Mesendoderm (in vitro differentiated cells): ENCODE measurements at regions not wholly inside any gene's neighbourhood (a gene's known extent, or its start where the extent isn't known, plus 50 kb on each side); places are given as distances from the start of the nearest gene placed in this dataset.

Source experiments
- DNase-seq: peaks from one replicate; pipeline ENCODE4 v3.0.0; 2013
- H2AK5ac ChIP-seq: 2 replicates; pipeline ENCODE4 v1.6.1; 2013; ENCODE audit warnings: low read length, inconsistent platforms
- H2BK120ac ChIP-seq: 2 replicates; pipeline ENCODE4 v1.6.1; 2013; ENCODE audit warnings: low read depth, mild to moderate bottlenecking, low read length, moderate library complexity, mixed read lengths
- H2BK15ac ChIP-seq: replicated peaks from 2 replicates; pipeline ENCODE4 v1.6.1; 2013; ENCODE audit warnings: low read depth, mild to moderate bottlenecking, moderate library complexity
- H2BK5ac ChIP-seq: 2 replicates; pipeline ENCODE4 v1.6.1; 2013; ENCODE audit warnings: low read length, inconsistent platforms
- H3K18ac ChIP-seq: 2 replicates; pipeline ENCODE4 v1.6.1; 2013; ENCODE audit warnings: mild to moderate bottlenecking, low read length, mixed read lengths
- H3K23ac ChIP-seq: one replicate; pipeline ENCODE4 v1.6.1; 2013; ENCODE audit warnings: low read length
- H3K27ac ChIP-seq: 2 replicates; pipeline ENCODE4 v1.5.1; 2013; ENCODE audit warnings: low read depth, mild to moderate bottlenecking, inconsistent platforms, low read length, moderate library complexity
- H3K27me3 ChIP-seq: 2 replicates; pipeline ENCODE4 v1.6.1; 2013; ENCODE audit warnings: low read length, control low read depth, mild to moderate bottlenecking, inconsistent platforms; ENCODE audit not compliant: insufficient read depth, poor library complexity
- H3K36me3 ChIP-seq: 2 replicates; pipeline ENCODE4 v1.6.1; 2013; ENCODE audit warnings: low read length, inconsistent platforms; ENCODE audit not compliant: control insufficient read depth, insufficient read depth
- H3K4ac ChIP-seq: one replicate; pipeline ENCODE4 v1.6.1; 2013; ENCODE audit warnings: low read depth, mild to moderate bottlenecking, low read length, moderate library complexity
- H3K4me1 ChIP-seq: 2 replicates; pipeline ENCODE4 v1.6.1; 2013; ENCODE audit warnings: low read depth, low read length, inconsistent platforms; ENCODE audit not compliant: control insufficient read depth
- H3K4me2 ChIP-seq: 2 replicates; pipeline ENCODE4 v1.6.1; 2013; ENCODE audit warnings: low read length
- H3K4me3 ChIP-seq: 2 replicates; pipeline ENCODE4 v1.5.1; 2013; ENCODE audit warnings: mild to moderate bottlenecking, low read length
- H3K56ac ChIP-seq: one replicate; pipeline ENCODE4 v1.6.1; 2013; ENCODE audit warnings: low read length
- H3K79me1 ChIP-seq: 2 replicates; pipeline ENCODE4 v1.6.1; 2013; ENCODE audit warnings: low read length, inconsistent platforms
- H3K79me2 ChIP-seq: 2 replicates; pipeline ENCODE4 v1.6.1; 2013; ENCODE audit warnings: mild to moderate bottlenecking, low read length; ENCODE audit not compliant: control insufficient read depth, insufficient read depth
- H3K9ac ChIP-seq: 2 replicates; pipeline ENCODE4 v1.6.1; 2013; ENCODE audit warnings: low read length, inconsistent platforms
- H4K5ac ChIP-seq: one replicate; pipeline ENCODE4 v1.6.1; 2013; ENCODE audit warnings: low read length
- H4K8ac ChIP-seq: one replicate; pipeline ENCODE4 v1.6.1; 2013; ENCODE audit warnings: low read depth, mild to moderate bottlenecking, control low read depth, low read length, moderate library complexity
- WGBS: extraction: QIAGEN DNeasy Blood & Tissue Kit; methylation state at CpG from one replicate; pipeline ENCODE4 v1.1.7; 2013; ENCODE audit warnings: low lambda C conversion rate, missing lambda C conversion rate; ENCODE audit not compliant: insufficient coverage; ENCODE audit errors: extremely low coverage; 5-methylcytosine and 5-hydroxymethylcytosine counted together

DNA sequence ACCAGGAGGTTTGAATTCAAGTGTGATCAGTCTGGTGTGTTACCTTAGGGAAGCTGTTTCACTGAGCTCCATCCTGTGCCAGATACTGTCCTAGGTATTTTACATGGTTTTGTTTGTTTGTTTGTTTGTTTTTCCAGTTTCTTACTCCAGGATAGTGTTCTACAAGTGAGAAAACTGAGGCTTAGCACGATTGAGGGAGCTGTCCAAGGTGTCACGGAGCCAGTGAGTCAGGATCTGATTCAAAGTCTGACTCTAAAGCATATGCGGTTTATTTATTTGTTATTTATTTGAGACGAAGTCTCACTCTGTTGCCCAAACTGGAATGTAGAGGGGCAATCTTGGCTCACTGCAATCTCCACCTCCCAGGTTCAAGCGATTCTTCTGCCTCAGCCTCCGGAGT, 79.7 kb upstream of the GNG2 start:
- H2BK120ac ChIP-seq = no peak overlapping the region
- no peak overlapping the region for H3K9ac ChIP-seq
- H2BK5ac ChIP-seq = no peak overlapping the region
- no peak overlapping the region for H3K4me3 ChIP-seq
- no peaks in the 10 kb centered on the region for H3K27me3 ChIP-seq
- no peak overlapping the region for H3K27ac ChIP-seq
- H2BK15ac ChIP-seq = no peak overlapping the region
- H3K79me1 ChIP-seq = no peaks in the 10 kb centered on the region
- no peaks in the 10 kb centered on the region for H3K36me3 ChIP-seq
- H3K56ac ChIP-seq = no peak overlapping the region
- no peak overlapping the region for H4K8ac ChIP-seq
- H3K79me2 ChIP-seq = no peaks in the 10 kb centered on the region
- no peak overlapping the region for H3K23ac ChIP-seq
- no peak overlapping the region for H3K4me2 ChIP-seq
- no CpG with 5 or more reads among the region's 6 CpGs for WGBS
- H4K5ac ChIP-seq = no peak overlapping the region
- no peak overlapping the region for H3K18ac ChIP-seq
- DNase-seq = peak; percentile 19
- no peaks in the 10 kb centered on the region for H3K4me1 ChIP-seq
- no peak overlapping the region for H2AK5ac ChIP-seq
- no peak overlapping the region for H3K4ac ChIP-seq

DNA sequence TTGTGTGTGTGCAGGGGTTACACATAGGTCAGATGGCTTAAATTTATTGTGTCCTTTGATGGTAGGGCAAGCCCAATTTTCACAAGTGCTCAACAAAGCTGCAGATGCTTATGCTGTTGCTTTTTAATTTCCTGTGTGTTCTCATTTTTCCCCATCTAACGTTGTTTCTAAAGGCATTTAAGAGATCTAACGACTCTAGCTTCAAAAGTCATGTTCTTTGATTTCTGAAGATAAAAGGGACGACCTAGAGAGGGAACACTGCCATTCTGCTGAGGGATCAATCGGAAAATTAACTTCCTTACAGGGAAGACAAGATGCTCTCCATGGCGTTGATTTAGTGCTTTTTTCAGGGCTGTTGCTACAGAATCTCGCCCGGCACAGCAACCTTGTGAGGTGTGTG, 79.0 kb upstream of the GNG2 start:
- no peaks in the 10 kb centered on the region for H3K79me2 ChIP-seq

GRCh38 chr14:51782435-51782834, 78.0 kb upstream of the GNG2 start:
- Histone ChIP-seq H3K4me3 (no peak overlapping the region), H3K56ac (no peak overlapping the region), H3K18ac (no peak overlapping the region), H2AK5ac (no peak overlapping the region), H3K9ac (no peak overlapping the region), H3K4me2 (no peak overlapping the region), H3K4me1 (no peaks in the 10 kb centered on the region), H2BK15ac (no peak overlapping the region), H4K8ac (no peak overlapping the region), H2BK5ac (no peak overlapping the region), H3K23ac (no peak overlapping the region), H2BK120ac (no peak overlapping the region), H3K4ac (no peak overlapping the region), H3K27ac (no peak overlapping the region), H3K79me1 (no peaks in the 10 kb centered on the region), H4K5ac (no peak overlapping the region), H3K36me3 (no peaks in the 10 kb centered on the region), H3K27me3 (no peaks in the 10 kb centered on the region), H3K79me2 (no peaks in the 10 kb centered on the region)
- WGBS = no CpG with 5 or more reads among the region's 4 CpGs
- DNase-seq = no peak

More for the DNA sequence above, 79.0 kb upstream of the GNG2 start:
- Histone ChIP-seq H3K4me1 (no peaks in the 10 kb centered on the region), H3K4me2 (no peak overlapping the region), H4K5ac (no peak overlapping the region), H2AK5ac (no peak overlapping the region), H3K23ac (no peak overlapping the region), H3K18ac (no peak overlapping the region), H3K27me3 (no peaks in the 10 kb centered on the region), H3K9ac (no peak overlapping the region), H3K4ac (no peak overlapping the region), H2BK5ac (no peak overlapping the region), H3K36me3 (no peaks in the 10 kb centered on the region), H3K79me1 (no peaks in the 10 kb centered on the region), H2BK15ac (no peak overlapping the region), H3K4me3 (no peak overlapping the region), H4K8ac (no peak overlapping the region), H3K56ac (no peak overlapping the region), H3K27ac (no peak overlapping the region), H2BK120ac (no peak overlapping the region)
- WGBS = no CpG with 5 or more reads among the region's 7 CpGs
- no peak for DNase-seq

DNA sequence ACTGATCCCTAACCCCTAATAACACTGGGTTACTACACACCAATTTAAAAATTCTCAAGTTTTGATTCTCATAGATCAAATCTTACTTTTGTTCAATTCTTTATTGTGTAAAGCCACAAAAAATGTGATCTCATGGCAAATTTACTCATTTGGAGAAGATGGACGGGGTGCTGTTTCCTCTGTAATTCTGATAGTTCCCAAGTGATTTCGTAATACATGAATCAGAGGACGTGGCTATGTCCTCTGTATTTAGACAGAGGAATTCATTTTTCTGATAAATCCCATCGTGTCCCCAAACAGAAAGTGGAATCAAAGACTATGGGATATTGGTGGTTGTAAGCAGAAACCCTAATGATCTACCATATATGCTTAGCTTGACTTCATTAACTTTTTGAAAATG, 76.6 kb upstream of the GNG2 start:
- H2BK120ac ChIP-seq = no peak overlapping the region
- H3K27me3 ChIP-seq = no peaks in the 10 kb centered on the region
- H2BK15ac ChIP-seq = no peak overlapping the region
- H3K4me3 ChIP-seq = no peak overlapping the region
- H3K23ac ChIP-seq = no peak overlapping the region
- no peak overlapping the region for H4K8ac ChIP-seq
- no peak for DNase-seq
- H2BK5ac ChIP-seq = no peak overlapping the region
- H3K36me3 ChIP-seq = no peaks in the 10 kb centered on the region
- H3K9ac ChIP-seq = no peak overlapping the region
- H3K4me2 ChIP-seq = no peak overlapping the region
- H3K4ac ChIP-seq = no peak overlapping the region
- H3K4me1 ChIP-seq = no peaks in the 10 kb centered on the region
- no peaks in the 10 kb centered on the region for H3K79me2 ChIP-seq
- WGBS = no CpG with 5 or more reads among the region's 4 CpGs
- H3K56ac ChIP-seq = no peak overlapping the region
- no peak overlapping the region for H2AK5ac ChIP-seq
- no peak overlapping the region for H3K27ac ChIP-seq
- no peak overlapping the region for H3K18ac ChIP-seq
- H3K79me1 ChIP-seq = no peaks in the 10 kb centered on the region
- H4K5ac ChIP-seq = no peak overlapping the region

DNA sequence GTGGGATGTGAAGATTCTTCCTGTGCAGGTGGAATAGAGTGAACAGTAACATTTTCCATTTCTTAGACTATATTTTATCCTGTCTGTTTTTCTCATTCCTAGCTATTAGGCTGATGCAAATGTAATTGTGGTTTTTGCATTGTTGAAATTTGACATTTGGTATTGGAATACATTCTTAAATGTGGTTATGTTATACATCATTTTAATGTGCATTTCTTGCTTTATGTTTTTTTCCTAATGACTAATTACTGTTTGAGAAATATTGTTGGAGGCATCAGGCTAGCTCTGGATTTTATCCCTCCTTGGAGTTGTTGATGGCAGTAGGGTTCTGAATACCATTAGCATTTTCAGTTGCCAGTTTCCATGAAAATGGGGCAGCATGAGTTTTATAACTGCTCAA, 75.9 kb upstream of the GNG2 start:
- Histone ChIP-seq H2BK15ac (no peak overlapping the region), H3K79me1 (no peaks in the 10 kb centered on the region), H3K4ac (no peak overlapping the region), H3K56ac (no peak overlapping the region), H2BK120ac (no peak overlapping the region), H3K27me3 (no peaks in the 10 kb centered on the region), H3K4me2 (no peak overlapping the region), H3K4me1 (no peaks in the 10 kb centered on the region), H4K8ac (no peak overlapping the region), H3K18ac (no peak overlapping the region), H2BK5ac (no peak overlapping the region), H4K5ac (no peak overlapping the region), H3K27ac (no peak overlapping the region), H3K9ac (no peak overlapping the region), H3K23ac (no peak overlapping the region), H3K4me3 (no peak overlapping the region), H3K36me3 (no peaks in the 10 kb centered on the region), H3K79me2 (no peaks in the 10 kb centered on the region), H2AK5ac (no peak overlapping the region)
- no peak for DNase-seq

DNA sequence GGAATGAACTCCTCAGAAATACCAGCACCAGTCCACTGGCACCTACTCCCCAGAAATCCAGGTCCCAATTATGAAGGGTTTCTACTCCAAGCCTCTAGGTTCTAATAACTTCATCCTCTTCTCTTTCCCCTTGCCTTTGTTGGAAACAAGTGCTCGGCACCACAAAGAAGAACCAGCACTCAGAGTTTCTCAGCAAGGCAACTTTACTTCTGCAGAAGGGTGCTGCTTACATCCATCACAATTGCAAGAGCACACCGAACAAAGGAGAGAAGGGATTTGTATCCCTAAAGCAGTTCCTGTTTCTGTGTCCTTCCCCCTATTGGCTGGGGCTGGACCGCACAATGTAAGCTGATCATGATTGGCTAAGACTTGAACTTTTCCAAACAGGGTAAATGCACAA, 74.2 kb upstream of the GNG2 start:
- no peak overlapping the region for H3K23ac ChIP-seq
- H3K4ac ChIP-seq = no peak overlapping the region

More for the DNA sequence above, 74.2 kb upstream of the GNG2 start:
- no peak overlapping the region for H3K4me3 ChIP-seq
- no peak overlapping the region for H2AK5ac ChIP-seq
- no peak overlapping the region for H2BK15ac ChIP-seq
- H3K36me3 ChIP-seq = no peaks in the 10 kb centered on the region
- no peak overlapping the region for H4K5ac ChIP-seq
- no peak overlapping the region for H3K27ac ChIP-seq
- H2BK120ac ChIP-seq = no peak overlapping the region
- H3K27me3 ChIP-seq = no peaks in the 10 kb centered on the region
- no peak overlapping the region for H4K8ac ChIP-seq
- H3K9ac ChIP-seq = no peak overlapping the region
- no peaks in the 10 kb centered on the region for H3K79me2 ChIP-seq
- no CpG with 5 or more reads among the region's 3 CpGs for WGBS
- no peak for DNase-seq
- no peak overlapping the region for H2BK5ac ChIP-seq
- H3K79me1 ChIP-seq = no peaks in the 10 kb centered on the region
- H3K4me1 ChIP-seq = no peaks in the 10 kb centered on the region
- H3K56ac ChIP-seq = no peak overlapping the region
- H3K18ac ChIP-seq = no peak overlapping the region
- no peak overlapping the region for H3K4me2 ChIP-seq
